Fibroblast of pulmonary artery (primary cell): ENCODE measurements at regions not wholly inside any gene's neighbourhood (a gene's known extent, or its start where the extent isn't known, plus 50 kb on each side); places are given as distances from the start of the nearest gene placed in this dataset.

Experiments used
- DNase-seq: peaks from one replicate; pipeline ENCODE4 v3.0.0-alpha.2; 2010; ENCODE audit warnings: low read depth
- H3K4me3 ChIP-seq: replicated peaks from 2 replicates; pipeline ENCODE4 v1.5.1; 2011; ENCODE audit warnings: low read depth, mild to moderate bottlenecking, control low read depth, low read length, moderate library complexity
- CTCF ChIP-seq: IDR thresholded peaks from 2 replicates; pipeline ENCODE4 v1.5.1; 2011; ENCODE audit warnings: mild to moderate bottlenecking, control low read depth, low read length, inconsistent platforms; ENCODE audit errors: missing control alignments

GRCh38 chr11:92528001-92528400 is 303.4 kb downstream of the FAT3 start:
- TF ChIP-seq CTCF: no peak
- no peak overlapping the region for H3K4me3 ChIP-seq
- peak; percentile 32 for DNase-seq

GRCh38 chr11:92531065-92531739 is 306.6 kb downstream of the FAT3 start:
- DNase-seq: no peak
- TF ChIP-seq CTCF: no peak
- H3K4me3 ChIP-seq: no peak overlapping the region

- H3K4me3 ChIP-seq: no peak overlapping the region
- no peak for TF ChIP-seq CTCF
Observed at GRCh38 chr11:92533657-92534335, 309.2 kb downstream of the FAT3 start.

GRCh38 chr11:92536883-92537282 is 312.3 kb downstream of the FAT3 start:
- no peak for TF ChIP-seq CTCF
- H3K4me3 ChIP-seq: no peak overlapping the region
- no peak for DNase-seq

More at GRCh38 chr11:92533657-92534335, 309.2 kb downstream of the FAT3 start:
- no peak for DNase-seq

GRCh38 chr11:92540096-92540495 is 315.5 kb downstream of the FAT3 start:
- TF ChIP-seq CTCF: no peak
- no peak for DNase-seq
- no peak overlapping the region for H3K4me3 ChIP-seq

GRCh38 chr11:92545906-92546471 is 321.4 kb downstream of the FAT3 start:
- TF ChIP-seq CTCF: no peak

More at GRCh38 chr11:92545906-92546471, 321.4 kb downstream of the FAT3 start:
- no peak overlapping the region for H3K4me3 ChIP-seq
- no peak for DNase-seq
